Loucy (cell line): ENCODE measurements at regions not wholly inside any gene's neighbourhood (a gene's known extent, or its start where the extent isn't known, plus 50 kb on each side); places are given as distances from the start of the nearest gene placed in this dataset.

Source experiments
- EZH2phosphoT487 ChIP-seq: fragments of 200-600 bp; IDR thresholded peaks from 2 replicates; pipeline ENCODE4 v1.6.1; 2018; ENCODE audit warnings: antibody characterized with exemption, mild to moderate bottlenecking, moderate library complexity, borderline replicate concordance
- TF ChIP-seq, protein P1 (sequence below): fragments of 200-600 bp; sonication (generic); conservative IDR thresholded peaks from 2 replicates; pipeline ENCODE4 v1.5.1; 2014; ENCODE audit warnings: mild to moderate bottlenecking, antibody characterized with exemption, low read length

DNA sequence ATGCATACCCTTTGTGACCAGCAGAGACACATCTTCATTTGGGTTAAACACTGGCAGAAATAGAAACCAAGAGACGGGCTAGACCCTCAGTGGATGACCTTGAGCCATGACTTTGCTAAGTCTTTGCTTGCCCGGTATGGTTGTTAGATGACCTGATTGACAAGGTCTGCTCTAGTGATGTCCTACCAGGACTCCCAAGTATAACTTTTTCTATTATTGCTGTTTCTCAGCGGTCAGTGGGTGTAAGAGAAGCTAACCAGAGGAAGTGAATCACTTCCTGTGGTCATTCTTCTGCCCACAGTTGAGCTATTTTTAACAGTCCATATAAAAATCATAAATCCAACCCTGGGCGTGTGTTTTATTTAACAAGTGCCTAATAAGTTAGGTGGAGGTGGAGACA lies 126.2 kb upstream of the ETS2 start:
- TF ChIP-seq, protein P1, sequence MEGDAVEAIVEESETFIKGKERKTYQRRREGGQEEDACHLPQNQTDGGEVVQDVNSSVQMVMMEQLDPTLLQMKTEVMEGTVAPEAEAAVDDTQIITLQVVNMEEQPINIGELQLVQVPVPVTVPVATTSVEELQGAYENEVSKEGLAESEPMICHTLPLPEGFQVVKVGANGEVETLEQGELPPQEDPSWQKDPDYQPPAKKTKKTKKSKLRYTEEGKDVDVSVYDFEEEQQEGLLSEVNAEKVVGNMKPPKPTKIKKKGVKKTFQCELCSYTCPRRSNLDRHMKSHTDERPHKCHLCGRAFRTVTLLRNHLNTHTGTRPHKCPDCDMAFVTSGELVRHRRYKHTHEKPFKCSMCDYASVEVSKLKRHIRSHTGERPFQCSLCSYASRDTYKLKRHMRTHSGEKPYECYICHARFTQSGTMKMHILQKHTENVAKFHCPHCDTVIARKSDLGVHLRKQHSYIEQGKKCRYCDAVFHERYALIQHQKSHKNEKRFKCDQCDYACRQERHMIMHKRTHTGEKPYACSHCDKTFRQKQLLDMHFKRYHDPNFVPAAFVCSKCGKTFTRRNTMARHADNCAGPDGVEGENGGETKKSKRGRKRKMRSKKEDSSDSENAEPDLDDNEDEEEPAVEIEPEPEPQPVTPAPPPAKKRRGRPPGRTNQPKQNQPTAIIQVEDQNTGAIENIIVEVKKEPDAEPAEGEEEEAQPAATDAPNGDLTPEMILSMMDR = no peak
- TF ChIP-seq EZH2phosphoT487 = no peak
